Fibroblast of skin of left quadriceps (primary cell): ENCODE measurements at regions not wholly inside any gene's neighbourhood (a gene's known extent, or its start where the extent isn't known, plus 50 kb on each side); places are given as distances from the start of the nearest gene placed in this dataset.
"Not testable (repeated sequence)": the region's sequence is repeated elsewhere in the genome, so short reads cannot be mapped to it uniquely, and the experiment has no call there.

Experiments used
- DNase-seq, 2 experiments: peaks; one replicate each; pipeline ENCODE4 v3.0.0-alpha.2; 2013; ENCODE audit warnings: low read depth in 2 of 2

- no peak for DNase-seq
Observed at GRCh38 chr5:163269624-163270023, 167.8 kb upstream of the CCNG1 start.

- no peak for DNase-seq
Observed at GRCh38 chr5:163276466-163276865, 160.9 kb upstream of the CCNG1 start.

GRCh38 chr5:163280897-163281296, 156.5 kb upstream of the CCNG1 start:
- DNase-seq: not testable (repeated sequence)

GRCh38 chr5:163281512-163281911, 155.9 kb upstream of the CCNG1 start:
- no peak for DNase-seq

- no peak for DNase-seq
Observed at GRCh38 chr5:163293836-163294235, 143.6 kb upstream of the CCNG1 start.

- DNase-seq: no peak
Observed at GRCh38 chr5:163303718-163304117, 133.7 kb upstream of the CCNG1 start.

GRCh38 chr5:163305655-163306054, 131.7 kb upstream of the CCNG1 start:
- no peak for DNase-seq

GRCh38 chr5:163306421-163306820, 131.0 kb upstream of the CCNG1 start:
- DNase-seq: no peak

- DNase-seq: no peak
Observed at GRCh38 chr5:163309914-163310313, 127.5 kb upstream of the CCNG1 start.

- no peak for DNase-seq
Observed at GRCh38 chr5:163310997-163311396, 126.4 kb upstream of the CCNG1 start.

- DNase-seq: no peak
Observed at GRCh38 chr5:163312598-163312997, 124.8 kb upstream of the CCNG1 start.

GRCh38 chr5:163313049-163313448, 124.3 kb upstream of the CCNG1 start:
- not testable (repeated sequence) for DNase-seq

GRCh38 chr5:163316374-163316773, 121.0 kb upstream of the CCNG1 start:
- DNase-seq: not testable (repeated sequence)

GRCh38 chr5:163318707-163319106, 118.7 kb upstream of the CCNG1 start:
- DNase-seq: no peak

- DNase-seq: no peak
Observed at GRCh38 chr5:163321511-163321910, 115.9 kb upstream of the CCNG1 start.

- DNase-seq: no peak
Observed at GRCh38 chr5:163330723-163331668, 106.4 kb upstream of the CCNG1 start.

- not testable (repeated sequence) for DNase-seq
Observed at GRCh38 chr5:163336074-163336473, 101.3 kb upstream of the CCNG1 start.

GRCh38 chr5:163339148-163339547, 98.2 kb upstream of the CCNG1 start:
- no peak for DNase-seq

GRCh38 chr5:163340378-163340777, 97.0 kb upstream of the CCNG1 start:
- DNase-seq: not testable (repeated sequence)

- DNase-seq: no peak
Observed at GRCh38 chr5:163342306-163342705, 95.1 kb upstream of the CCNG1 start.

- DNase-seq: no peak
Observed at GRCh38 chr5:163345216-163345615, 92.2 kb upstream of the CCNG1 start.

GRCh38 chr5:163347671-163348070, 89.7 kb upstream of the CCNG1 start:
- peak; percentile 12 to 21 for DNase-seq

- DNase-seq: no peak
Observed at GRCh38 chr5:163350083-163350482, 87.3 kb upstream of the CCNG1 start.

GRCh38 chr5:163352531-163352930, 84.9 kb upstream of the CCNG1 start:
- no peak for DNase-seq
